Activated CD4-positive, alpha-beta T cell treated with anti-CD3 and anti-CD28 coated beads for 24 hours (primary cell): ENCODE measurements at regions not wholly inside any gene's neighbourhood (a gene's known extent, or its start where the extent isn't known, plus 50 kb on each side); places are given as distances from the start of the nearest gene placed in this dataset.
"Not testable (repeated sequence)": the region's sequence is repeated elsewhere in the genome, so short reads cannot be mapped to it uniquely, and the experiment has no call there.

Source experiments
- DNase-seq, 2 donors: peaks; one replicate each; pipeline ENCODE4 v3.0.0-alpha.2; 2020; ENCODE audit warnings: low read depth in 2 of 2

GRCh38 chr9:95581900-95582299 lies 65.1 kb upstream of the PTCH1 start:
- no peak for DNase-seq

GRCh38 chr9:95580812-95581761 lies 64.3 kb upstream of the PTCH1 start:
- DNase-seq, result no peak

- DNase-seq, result no peak
These were observed 58.2 kb upstream of the PTCH1 start for GRCh38 chr9:95574866-95575553.

GRCh38 chr9:95574176-95574575 lies 57.4 kb upstream of the PTCH1 start:
- DNase-seq, result no peak

GRCh38 chr9:95573463-95573862 lies 56.7 kb upstream of the PTCH1 start:
- no peak for DNase-seq

GRCh38 chr9:95572381-95573151 lies 55.8 kb upstream of the PTCH1 start:
- no peak for DNase-seq

- no peak for DNase-seq
These were observed 53.9 kb upstream of the PTCH1 start for GRCh38 chr9:95570646-95571045.

- DNase-seq, result no peak
These were observed 53.4 kb upstream of the PTCH1 start for GRCh38 chr9:95570150-95570549.

- not testable (repeated sequence) for DNase-seq
These were observed 52.0 kb upstream of the PTCH1 start for GRCh38 chr9:95568735-95569134.
